ENCODE measurements at regions not wholly inside any gene's neighbourhood (a gene's known extent, or its start where the extent isn't known, plus 50 kb on each side); places are given as distances from the start of the nearest gene placed in this dataset.
A peak's percentile ranks its signal among the peaks of the same experiment; 100 is the strongest.

DNA sequence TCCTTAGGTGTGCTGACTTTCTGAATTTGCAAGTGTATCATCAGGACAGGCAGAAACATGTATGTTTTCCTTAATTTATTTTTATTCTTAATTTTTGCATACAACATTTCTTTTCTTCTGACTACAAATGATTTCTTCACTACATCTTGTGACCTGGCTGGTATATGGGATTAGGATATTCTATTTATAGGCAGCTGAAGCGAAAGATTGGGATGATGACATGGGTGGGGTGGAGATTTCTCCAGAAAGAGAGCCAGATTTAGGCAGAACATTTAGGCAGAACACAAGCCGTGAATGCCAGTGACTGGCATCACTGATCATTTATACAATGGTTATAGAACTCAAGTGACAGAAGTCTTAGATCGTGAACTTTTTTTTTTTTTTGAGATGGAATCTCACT is 256.7 kb downstream of the KLF6 start:
- no peaks in the 10 kb centered on the region for H3K27me3 ChIP-seq (ENCODE audit: insufficient read depth)
- H3K9me3 ChIP-seq, result no peaks in the 10 kb centered on the region
- peak overlapping the region; percentile 31; the same call in 1 of the 2 replicates for H3K4me2 ChIP-seq
- 96% methylated on average over 3 of the region's 3 CpGs for WGBS (ENCODE audit: low lambda C conversion rate)
- H4K20me1 ChIP-seq (ENCODE audit: insufficient read depth), result no peaks in the 10 kb centered on the region
- H2AFZ ChIP-seq (ENCODE audit: low read depth), result no peak overlapping the region
- POLR2A ChIA-PET, result no interaction called here
- H3K36me3 ChIP-seq (replicated peaks in 1 of 2; ENCODE audit: control insufficient read depth in 1 of 2, insufficient read depth in 2 of 2, low read length in 1 of 2), result no peaks in the 10 kb centered on the region
- no peak overlapping the region for H3K4me3 ChIP-seq (ENCODE audit: low read depth in 2 of 2, low read length in 1 of 2)
- H3F3A ChIP-seq (replicated peaks; ENCODE audit: insufficient read depth), result peaks cover 37% of the 10 kb centered on the region
- no peak for TF ChIP-seq NRF1 (IDR thresholded peaks at IDR 0.05; ENCODE audit: low read depth, low read length)
- TF ChIP-seq CHD2 (IDR thresholded peaks at IDR 0.05; ENCODE audit: low read length, partially characterized antibody), result no peak
- TF ChIP-seq, protein P1, sequence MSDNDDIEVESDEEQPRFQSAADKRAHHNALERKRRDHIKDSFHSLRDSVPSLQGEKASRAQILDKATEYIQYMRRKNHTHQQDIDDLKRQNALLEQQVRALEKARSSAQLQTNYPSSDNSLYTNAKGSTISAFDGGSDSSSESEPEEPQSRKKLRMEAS (IDR thresholded peaks at IDR 0.05; ENCODE audit: low read depth), result no peak
- no peak for TF ChIP-seq RFX5 (IDR thresholded peaks at IDR 0.05; ENCODE audit: low read length)
- no peak for TF ChIP-seq TEAD4 (IDR thresholded peaks at IDR 0.05; ENCODE audit: borderline replicate concordance, insufficient read depth)
- TF ChIP-seq, protein P2, sequence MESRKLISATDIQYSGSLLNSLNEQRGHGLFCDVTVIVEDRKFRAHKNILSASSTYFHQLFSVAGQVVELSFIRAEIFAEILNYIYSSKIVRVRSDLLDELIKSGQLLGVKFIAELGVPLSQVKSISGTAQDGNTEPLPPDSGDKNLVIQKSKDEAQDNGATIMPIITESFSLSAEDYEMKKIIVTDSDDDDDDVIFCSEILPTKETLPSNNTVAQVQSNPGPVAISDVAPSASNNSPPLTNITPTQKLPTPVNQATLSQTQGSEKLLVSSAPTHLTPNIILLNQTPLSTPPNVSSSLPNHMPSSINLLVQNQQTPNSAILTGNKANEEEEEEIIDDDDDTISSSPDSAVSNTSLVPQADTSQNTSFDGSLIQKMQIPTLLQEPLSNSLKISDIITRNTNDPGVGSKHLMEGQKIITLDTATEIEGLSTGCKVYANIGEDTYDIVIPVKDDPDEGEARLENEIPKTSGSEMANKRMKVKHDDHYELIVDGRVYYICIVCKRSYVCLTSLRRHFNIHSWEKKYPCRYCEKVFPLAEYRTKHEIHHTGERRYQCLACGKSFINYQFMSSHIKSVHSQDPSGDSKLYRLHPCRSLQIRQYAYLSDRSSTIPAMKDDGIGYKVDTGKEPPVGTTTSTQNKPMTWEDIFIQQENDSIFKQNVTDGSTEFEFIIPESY (IDR thresholded peaks at IDR 0.05; ENCODE audit: borderline replicate concordance, low read depth), result no peak
- no peak for TF ChIP-seq FOXJ3 (CRISPR knock-in tag; IDR thresholded peaks at IDR 0.05)
- TF ChIP-seq FOSL2 (IDR thresholded peaks at IDR 0.05; ENCODE audit: borderline replicate concordance, low read depth), result no peak
- TF ChIP-seq MXI1 (IDR thresholded peaks at IDR 0.05; ENCODE audit: low read depth, low read length), result no peak
- TF ChIP-seq, protein P3, sequence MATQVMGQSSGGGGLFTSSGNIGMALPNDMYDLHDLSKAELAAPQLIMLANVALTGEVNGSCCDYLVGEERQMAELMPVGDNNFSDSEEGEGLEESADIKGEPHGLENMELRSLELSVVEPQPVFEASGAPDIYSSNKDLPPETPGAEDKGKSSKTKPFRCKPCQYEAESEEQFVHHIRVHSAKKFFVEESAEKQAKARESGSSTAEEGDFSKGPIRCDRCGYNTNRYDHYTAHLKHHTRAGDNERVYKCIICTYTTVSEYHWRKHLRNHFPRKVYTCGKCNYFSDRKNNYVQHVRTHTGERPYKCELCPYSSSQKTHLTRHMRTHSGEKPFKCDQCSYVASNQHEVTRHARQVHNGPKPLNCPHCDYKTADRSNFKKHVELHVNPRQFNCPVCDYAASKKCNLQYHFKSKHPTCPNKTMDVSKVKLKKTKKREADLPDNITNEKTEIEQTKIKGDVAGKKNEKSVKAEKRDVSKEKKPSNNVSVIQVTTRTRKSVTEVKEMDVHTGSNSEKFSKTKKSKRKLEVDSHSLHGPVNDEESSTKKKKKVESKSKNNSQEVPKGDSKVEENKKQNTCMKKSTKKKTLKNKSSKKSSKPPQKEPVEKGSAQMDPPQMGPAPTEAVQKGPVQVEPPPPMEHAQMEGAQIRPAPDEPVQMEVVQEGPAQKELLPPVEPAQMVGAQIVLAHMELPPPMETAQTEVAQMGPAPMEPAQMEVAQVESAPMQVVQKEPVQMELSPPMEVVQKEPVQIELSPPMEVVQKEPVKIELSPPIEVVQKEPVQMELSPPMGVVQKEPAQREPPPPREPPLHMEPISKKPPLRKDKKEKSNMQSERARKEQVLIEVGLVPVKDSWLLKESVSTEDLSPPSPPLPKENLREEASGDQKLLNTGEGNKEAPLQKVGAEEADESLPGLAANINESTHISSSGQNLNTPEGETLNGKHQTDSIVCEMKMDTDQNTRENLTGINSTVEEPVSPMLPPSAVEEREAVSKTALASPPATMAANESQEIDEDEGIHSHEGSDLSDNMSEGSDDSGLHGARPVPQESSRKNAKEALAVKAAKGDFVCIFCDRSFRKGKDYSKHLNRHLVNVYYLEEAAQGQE (IDR thresholded peaks at IDR 0.05; ENCODE audit: low read depth, low read length), result no peak
- TF ChIP-seq ELF1 (IDR thresholded peaks at IDR 0.05), result no peak
- TF ChIP-seq, protein P4, sequence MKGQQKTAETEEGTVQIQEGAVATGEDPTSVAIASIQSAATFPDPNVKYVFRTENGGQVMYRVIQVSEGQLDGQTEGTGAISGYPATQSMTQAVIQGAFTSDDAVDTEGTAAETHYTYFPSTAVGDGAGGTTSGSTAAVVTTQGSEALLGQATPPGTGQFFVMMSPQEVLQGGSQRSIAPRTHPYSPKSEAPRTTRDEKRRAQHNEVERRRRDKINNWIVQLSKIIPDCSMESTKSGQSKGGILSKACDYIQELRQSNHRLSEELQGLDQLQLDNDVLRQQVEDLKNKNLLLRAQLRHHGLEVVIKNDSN (IDR thresholded peaks at IDR 0.05; ENCODE audit: borderline replicate concordance, low read depth), result no peak
- no peak for TF ChIP-seq GABPA (IDR thresholded peaks at IDR 0.05; ENCODE audit: low read depth)
- no peak for TF ChIP-seq TAF1 (IDR thresholded peaks at IDR 0.05; ENCODE audit: borderline replicate concordance, low read depth, low read length)
- TF ChIP-seq NFIC (IDR thresholded peaks at IDR 0.05; ENCODE audit: borderline replicate concordance), result no peak
- TF ChIP-seq YY1 (IDR thresholded peaks at IDR 0.05; ENCODE audit: low read depth), result no peak
- TF ChIP-seq RAD21 (IDR thresholded peaks at IDR 0.05; ENCODE audit: low read length), result no peak
- no peak for TF ChIP-seq TCF12 (IDR thresholded peaks at IDR 0.05)
- no peak for TF ChIP-seq GATA2 (CRISPR knock-in tag; IDR thresholded peaks at IDR 0.05)
- no peak for TF ChIP-seq EZH2phosphoT487 (IDR thresholded peaks at IDR 0.05; ENCODE audit: borderline replicate concordance, low read depth)
- H3K27ac ChIP-seq (ENCODE audit: low read depth in 2 of 2, low read length in 1 of 2), result peak overlapping the region in 1 of 2 experiments; percentile 99; a peak in 2 of 4 replicates
- no peaks in the 10 kb centered on the region for H3K9me2 ChIP-seq
- H3K9ac ChIP-seq, result peak overlapping the region; percentile 52; the same call in 1 of the 2 replicates
- no peak for DNase-seq
- CTCF ChIA-PET, result no interaction called here
- peaks cover 3 to 33% of the 10 kb centered on the region in 2 experiments for H3K4me1 ChIP-seq (ENCODE audit: control insufficient read depth in 1 of 2, insufficient read depth in 2 of 2, low read depth in 1 of 2, low read length in 1 of 2)
- no peaks in the 10 kb centered on the region for H3K79me2 ChIP-seq (ENCODE audit: insufficient read depth)

Measured in SK-N-SH (cell line).